ENCODE measurements at regions not wholly inside any gene's neighbourhood (a gene's known extent, or its start where the extent isn't known, plus 50 kb on each side); places are given as distances from the start of the nearest gene placed in this dataset.

GRCh38 chr6:126429866-126430265 is 90.0 kb downstream of the CENPW start:
- ChIA-PET CTCF (no interaction called here), POLR2A (no interaction called here)

More at GRCh38 chr6:126429866-126430265, 90.0 kb downstream of the CENPW start:
- Mint-ChIP-seq H3K9me3 (no peaks in the 10 kb centered on the region), H3K4me3 (no peak overlapping the region), H3K27me3 (ENCODE audit: low read depth) (no peaks in the 10 kb centered on the region), H3K4me1 (peaks cover 4% of the 10 kb centered on the region; the same call in 1 of the 2 replicates), H3K27ac (no peak overlapping the region), H3K36me3 (no peaks in the 10 kb centered on the region)
- TF ChIP-seq NR1H2 (CRISPR knock-in tag; IDR thresholded peaks at IDR 0.05) (no peak), TP53 (CRISPR knock-in tag; IDR thresholded peaks at IDR 0.05) (no peak), HMGXB4 (CRISPR knock-in tag; IDR thresholded peaks at IDR 0.05) (no peak), ZNF396 (CRISPR knock-in tag; IDR thresholded peaks at IDR 0.05; ENCODE audit: borderline replicate concordance) (no peak), E2F4 (CRISPR knock-in tag; IDR thresholded peaks at IDR 0.05; ENCODE audit: borderline replicate concordance, low read depth) (no peak), GRHL2 (CRISPR knock-in tag; IDR thresholded peaks at IDR 0.05; ENCODE audit: insufficient replicate concordance, severe bottlenecking) (no peak), ZNF532 (CRISPR knock-in tag; IDR thresholded peaks at IDR 0.05; ENCODE audit: borderline replicate concordance) (no peak), PRRX2 (CRISPR knock-in tag; IDR thresholded peaks at IDR 0.05) (no peak), PRDM15 (CRISPR knock-in tag; IDR thresholded peaks at IDR 0.05) (no peak), ZNF425 (CRISPR knock-in tag; conservative IDR thresholded peaks at IDR 0.05) (no peak), USF1 (CRISPR knock-in tag; IDR thresholded peaks at IDR 0.05) (no peak), NR3C1 (CRISPR knock-in tag; conservative IDR thresholded peaks at IDR 0.05; ENCODE audit: low read depth) (no peak), KAT7 (CRISPR knock-in tag; IDR thresholded peaks at IDR 0.05; ENCODE audit: borderline replicate concordance) (no peak), HMGA2 (CRISPR knock-in tag; IDR thresholded peaks at IDR 0.05) (no peak), ZMAT4 (CRISPR knock-in tag; IDR thresholded peaks at IDR 0.05) (no peak)
- DNase-seq (ENCODE audit: low spot score): no peak
- ATAC-seq: no peak

All from WTC11 (cell line).